ENCODE measurements at regions not wholly inside any gene's neighbourhood (a gene's known extent, or its start where the extent isn't known, plus 50 kb on each side); places are given as distances from the start of the nearest gene placed in this dataset.

DNA sequence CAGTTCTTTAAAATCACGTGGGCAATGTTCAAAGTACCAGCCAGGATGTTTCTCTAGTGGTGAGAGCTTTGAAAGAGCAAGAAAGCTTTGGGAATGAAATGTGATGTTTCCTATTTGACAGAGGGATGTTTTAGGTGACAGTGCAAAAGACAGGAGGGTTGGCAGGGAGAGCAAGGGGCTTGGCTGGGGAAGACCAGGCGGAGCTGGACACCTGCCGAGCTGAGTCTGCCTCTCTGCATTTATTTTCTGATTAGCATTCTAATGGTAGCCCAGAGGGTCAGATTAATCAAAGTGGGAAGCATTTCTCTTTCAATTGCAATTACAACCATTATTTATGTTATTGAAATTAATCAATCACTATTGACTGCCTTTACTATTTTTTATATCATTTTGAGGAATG, 145.4 kb upstream of the RAB12 start:
- Mint-ChIP-seq H3K27me3 (ENCODE audit: insufficient read depth, unreplicated experiment) (no peaks in the 10 kb centered on the region), H3K9me3 (ENCODE audit: unreplicated experiment) (no peaks in the 10 kb centered on the region), H3K27ac (ENCODE audit: low read depth, unreplicated experiment) (no peak overlapping the region), H3K4me1 (ENCODE audit: insufficient read depth, unreplicated experiment) (no peaks in the 10 kb centered on the region), H3K4me3 (ENCODE audit: unreplicated experiment) (no peak overlapping the region), H3K36me3 (ENCODE audit: insufficient read depth, unreplicated experiment) (no peaks in the 10 kb centered on the region)
- ChIA-PET POLR2A (interaction anchor here (0.7 kb wide), 1 partner anchor 845 kb away, joined by 3 read pairs; no protein-coding TSS in a partner anchor), CTCF (interaction anchor here (1.0 to 1.3 kb wide), 3 partner anchors 14 to 16 kb away, joined by 3 to 6 read pairs (median 5); no protein-coding TSS in a partner anchor)
- BruUV-seq (replicated peaks) = no TSS peak
- DNase-seq (ENCODE audit: unreplicated experiment) = no peak
- intact Hi-C loops (cut with micrococcal nuclease) = no loop called here
- TF ChIP-seq, protein P1, sequence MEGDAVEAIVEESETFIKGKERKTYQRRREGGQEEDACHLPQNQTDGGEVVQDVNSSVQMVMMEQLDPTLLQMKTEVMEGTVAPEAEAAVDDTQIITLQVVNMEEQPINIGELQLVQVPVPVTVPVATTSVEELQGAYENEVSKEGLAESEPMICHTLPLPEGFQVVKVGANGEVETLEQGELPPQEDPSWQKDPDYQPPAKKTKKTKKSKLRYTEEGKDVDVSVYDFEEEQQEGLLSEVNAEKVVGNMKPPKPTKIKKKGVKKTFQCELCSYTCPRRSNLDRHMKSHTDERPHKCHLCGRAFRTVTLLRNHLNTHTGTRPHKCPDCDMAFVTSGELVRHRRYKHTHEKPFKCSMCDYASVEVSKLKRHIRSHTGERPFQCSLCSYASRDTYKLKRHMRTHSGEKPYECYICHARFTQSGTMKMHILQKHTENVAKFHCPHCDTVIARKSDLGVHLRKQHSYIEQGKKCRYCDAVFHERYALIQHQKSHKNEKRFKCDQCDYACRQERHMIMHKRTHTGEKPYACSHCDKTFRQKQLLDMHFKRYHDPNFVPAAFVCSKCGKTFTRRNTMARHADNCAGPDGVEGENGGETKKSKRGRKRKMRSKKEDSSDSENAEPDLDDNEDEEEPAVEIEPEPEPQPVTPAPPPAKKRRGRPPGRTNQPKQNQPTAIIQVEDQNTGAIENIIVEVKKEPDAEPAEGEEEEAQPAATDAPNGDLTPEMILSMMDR (IDR thresholded peaks at IDR 0.05; ENCODE audit: unreplicated experiment) = no peak

DNA sequence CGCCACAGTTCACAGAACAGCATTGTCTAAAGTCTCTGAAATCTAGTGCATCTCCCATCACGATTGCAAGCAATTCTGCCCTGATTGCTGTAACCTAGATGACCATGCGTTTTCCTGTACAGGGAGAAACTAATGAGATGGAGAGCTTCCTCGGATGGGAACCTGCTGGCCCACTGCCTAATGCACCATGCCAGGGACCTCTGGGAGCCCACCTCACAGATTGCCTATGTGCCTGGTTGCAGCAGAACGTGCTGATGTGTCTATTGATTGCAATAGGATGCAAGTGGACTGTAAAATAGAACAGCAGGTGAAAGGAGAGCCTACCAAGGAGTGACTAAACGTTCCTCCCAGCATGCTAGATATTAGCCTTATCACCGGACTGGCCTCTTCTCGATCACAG, 141.0 kb upstream of the RAB12 start:
- Mint-ChIP-seq H3K27me3 (ENCODE audit: insufficient read depth, unreplicated experiment) (no peaks in the 10 kb centered on the region), H3K9me3 (ENCODE audit: unreplicated experiment) (no peaks in the 10 kb centered on the region)

DNA sequence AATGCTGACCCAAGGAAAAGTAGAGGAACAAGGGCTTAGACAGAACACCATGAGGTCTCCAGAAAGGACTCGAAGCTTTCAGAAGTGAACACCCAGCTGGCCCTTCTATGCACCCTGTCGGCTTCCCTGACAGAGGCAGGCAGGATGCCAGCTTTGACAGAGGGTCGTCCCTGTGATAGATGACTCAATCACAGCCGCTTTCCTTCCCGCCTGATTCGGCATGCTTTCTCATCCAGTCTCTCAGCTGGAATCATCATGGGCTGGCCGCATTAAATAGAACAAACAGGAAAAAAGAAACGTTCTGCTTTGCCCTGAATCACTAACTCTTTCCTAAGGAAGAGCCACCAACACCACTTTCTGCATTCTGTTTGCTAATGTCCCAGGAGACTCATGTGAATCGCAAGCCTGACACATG, 140.3 kb upstream of the RAB12 start:
- H3K9me3 Mint-ChIP-seq (ENCODE audit: unreplicated experiment) = no peaks in the 10 kb centered on the region
- no peaks in the 10 kb centered on the region for H3K4me1 Mint-ChIP-seq (ENCODE audit: insufficient read depth, unreplicated experiment)
- H3K27ac Mint-ChIP-seq (ENCODE audit: low read depth, unreplicated experiment) = no peak overlapping the region
- CTCF ChIA-PET = interaction anchor here (0.9 to 3.4 kb wide), 3 partner anchors 10 to 12 kb away, joined by 3 to 21 read pairs (median 9); no protein-coding TSS in a partner anchor
- DNase-seq (ENCODE audit: unreplicated experiment) = no peak
- POLR2A ChIA-PET = no interaction called here
- BruUV-seq (replicated peaks) = no TSS peak
- TF ChIP-seq, protein P1 (IDR thresholded peaks at IDR 0.05; ENCODE audit: unreplicated experiment) = no peak
- intact Hi-C loops (cut with micrococcal nuclease) = no loop called here
- peaks cover 6% of the 10 kb centered on the region for H3K27me3 Mint-ChIP-seq (ENCODE audit: insufficient read depth, unreplicated experiment)
- H3K4me3 Mint-ChIP-seq (ENCODE audit: unreplicated experiment) = no peak overlapping the region
- H3K36me3 Mint-ChIP-seq (ENCODE audit: insufficient read depth, unreplicated experiment) = no peaks in the 10 kb centered on the region

More for the DNA sequence above, 141.0 kb upstream of the RAB12 start:
- no peaks in the 10 kb centered on the region for H3K36me3 Mint-ChIP-seq (ENCODE audit: insufficient read depth, unreplicated experiment)
- H3K27ac Mint-ChIP-seq (ENCODE audit: low read depth, unreplicated experiment) = no peak overlapping the region
- ChIA-PET CTCF (interaction anchor here (0.8 to 2.4 kb wide), 4 partner anchors 10 to 1246 kb away, joined by 3 to 9 read pairs (median 4); no protein-coding TSS in a partner anchor), POLR2A (no interaction called here)
- no TSS peak for BruUV-seq (replicated peaks)
- intact Hi-C loops (cut with micrococcal nuclease) = no loop called here
- TF ChIP-seq, protein P1 (IDR thresholded peaks at IDR 0.05; ENCODE audit: unreplicated experiment) = no peak
- no peak for DNase-seq (ENCODE audit: unreplicated experiment)
- no peak overlapping the region for H3K4me3 Mint-ChIP-seq (ENCODE audit: unreplicated experiment)
- no peaks in the 10 kb centered on the region for H3K4me1 Mint-ChIP-seq (ENCODE audit: insufficient read depth, unreplicated experiment)

DNA sequence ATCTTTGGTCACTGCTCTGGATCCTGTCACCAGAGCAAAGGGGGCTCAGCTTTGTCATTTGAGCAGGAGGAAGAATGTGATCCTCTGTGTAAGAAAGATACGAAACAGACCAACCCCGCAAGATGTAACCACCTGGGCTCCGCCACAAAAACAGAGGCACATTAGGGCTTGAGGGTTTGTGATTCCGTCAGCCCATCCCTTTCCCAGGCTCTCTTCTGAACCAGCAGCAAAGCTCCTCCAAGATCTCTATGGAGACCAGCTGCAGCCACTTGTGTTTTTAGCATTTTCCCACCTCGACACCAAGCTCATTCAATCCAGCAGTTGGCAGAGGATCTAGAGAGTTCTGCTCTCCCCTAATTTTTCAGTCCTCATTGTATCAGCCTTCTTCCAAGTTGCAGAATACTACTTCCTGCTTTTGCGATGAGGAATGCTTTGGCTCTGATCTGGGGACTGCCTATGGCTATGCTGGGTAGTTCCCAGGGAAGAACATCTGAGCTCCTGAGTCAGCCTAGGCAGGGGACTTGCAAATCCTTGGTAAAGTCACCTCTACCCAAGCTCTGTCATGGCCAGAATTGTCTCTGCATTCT, 139.6 kb upstream of the RAB12 start:
- H3K36me3 Mint-ChIP-seq (ENCODE audit: insufficient read depth, unreplicated experiment) = no peaks in the 10 kb centered on the region
- ChIA-PET POLR2A (no interaction called here), CTCF (interaction anchor here (0.8 to 3.4 kb wide), 3 partner anchors 9 to 1247 kb away, joined by 4 to 21 read pairs (median 7); no protein-coding TSS in a partner anchor)
- no peak overlapping the region for H3K27ac Mint-ChIP-seq (ENCODE audit: low read depth, unreplicated experiment)
- intact Hi-C loops (cut with micrococcal nuclease) = no loop called here
- no peaks in the 10 kb centered on the region for H3K9me3 Mint-ChIP-seq (ENCODE audit: unreplicated experiment)
- no peak overlapping the region for H3K4me3 Mint-ChIP-seq (ENCODE audit: unreplicated experiment)
- H3K4me1 Mint-ChIP-seq (ENCODE audit: insufficient read depth, unreplicated experiment) = no peaks in the 10 kb centered on the region
- BruUV-seq (replicated peaks) = no TSS peak
- peak; percentile 7 for DNase-seq (ENCODE audit: unreplicated experiment)
- TF ChIP-seq, protein P1 (IDR thresholded peaks at IDR 0.05; ENCODE audit: unreplicated experiment) = no peak
- H3K27me3 Mint-ChIP-seq (ENCODE audit: insufficient read depth, unreplicated experiment) = peaks cover 11% of the 10 kb centered on the region

All from MCF 10A (cell line).